Breast epithelium (tissue), 4 donors: ENCODE measurements at regions not wholly inside any gene's neighbourhood (a gene's known extent, or its start where the extent isn't known, plus 50 kb on each side); places are given as distances from the start of the nearest gene placed in this dataset.
A peak's percentile ranks its signal among the peaks of the same experiment; 100 is the strongest.

Experiments
- DNase-seq, 2 donors: peaks; one replicate each; pipeline ENCODE4 v3.0.0-alpha.2; 2019; ENCODE audit warnings: low spot score in 2 of 2
- H3K27ac ChIP-seq, 2 donors: fragments of 200-600 bp; sonication (generic) in 1 of 2; one replicate each; pipeline ENCODE4 v1.5.1; 2016 to 2019; ENCODE audit warnings: mild to moderate bottlenecking in 1 of 2
- H3K27me3 ChIP-seq, 2 donors: fragments of 200-600 bp; sonication (generic) in 1 of 2; one replicate each; pipeline versions ENCODE4 v1.5.1 to v1.6.0; 2017 to 2019; ENCODE audit warnings: control low read depth in 1 of 2, mild to moderate bottlenecking in 1 of 2
- H3K36me3 ChIP-seq: fragments of 200-600 bp; one replicate; pipeline ENCODE4 v1.5.1; 2019
- H3K4me1 ChIP-seq, 2 donors: fragments of 200-600 bp; sonication (generic); one replicate each; pipeline ENCODE4 v1.5.1; 2016 to 2019; ENCODE audit warnings: control low read depth in 1 of 2
- H3K4me3 ChIP-seq, 3 donors: fragments of 200-600 bp; sonication (generic); 1 replicate in 2 of 3; 2 replicates in 1 of 3; pipeline ENCODE4 v1.5.1; 2016 to 2019; ENCODE audit warnings: mild to moderate bottlenecking in 3 of 3, moderate library complexity in 2 of 3
- H3K9me3 ChIP-seq, 2 donors: fragments of 200-600 bp; sonication (generic) in 1 of 2; one replicate each; pipeline ENCODE4 v1.5.1; 2016 to 2019; ENCODE audit warnings: control low read depth in 1 of 2
- CTCF ChIP-seq, 3 donors: fragments of 450-650 bp; IDR thresholded peaks; one replicate each; pipeline ENCODE4 v1.5.1; 2016 to 2017; ENCODE audit warnings: antibody characterized with exemption in 3 of 3, mild to moderate bottlenecking in 3 of 3, moderate library complexity in 3 of 3
- POLR2A ChIP-seq: fragments of 450-650 bp; IDR thresholded peaks from one replicate; pipeline ENCODE4 v1.6.1; 2016; ENCODE audit warnings: antibody characterized with exemption, mild to moderate bottlenecking, moderate library complexity
- POLR2AphosphoS5 ChIP-seq, 3 donors: sonication (generic); formaldehyde crosslinking; IDR thresholded peaks; one replicate each; pipeline ENCODE4 v1.6.1; 2017; ENCODE audit warnings: antibody characterized with exemption in 3 of 3
- intact Hi-C: fragments of 100-400 bp; cut with DNase I; formaldehyde crosslinking; loops from one replicate; pipeline ENCODE4 v1.15.1; 2023; ENCODE audit warnings: low total_unique reads

DNA sequence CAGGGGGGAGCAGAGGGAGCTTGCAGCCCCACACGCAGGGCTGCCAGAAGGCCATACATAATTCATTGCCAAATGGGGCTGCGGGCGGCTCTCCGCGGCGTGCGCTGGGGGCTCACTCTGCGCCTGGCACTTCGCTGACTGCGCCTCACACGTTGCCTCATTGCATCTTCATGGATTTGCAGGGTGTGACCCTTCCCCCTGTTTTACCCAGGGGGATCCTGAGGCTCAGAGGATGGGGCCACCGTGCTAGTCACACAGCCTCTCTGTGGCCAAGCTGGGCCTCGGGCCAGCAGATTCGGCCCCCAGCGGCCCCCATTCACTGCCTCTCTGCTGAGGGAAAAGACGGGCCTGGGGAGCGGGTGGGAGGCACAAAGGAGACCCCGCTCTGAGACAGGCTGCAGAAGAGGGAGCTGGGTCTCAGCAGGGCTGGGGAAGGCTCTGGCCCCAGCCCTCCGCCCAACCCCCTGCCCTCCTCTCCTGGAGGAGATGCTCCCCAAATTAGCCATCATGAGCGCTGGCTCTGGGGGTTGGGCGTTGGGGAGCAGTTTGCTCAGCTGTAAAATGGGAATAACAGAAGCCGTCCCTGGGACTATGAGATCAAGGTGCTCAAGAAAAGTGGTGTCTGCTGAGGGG is 115.5 kb downstream of the C9orf50 start:
- Histone ChIP-seq H3K4me1 (peaks cover 0 to 4% of the 10 kb centered on the region in 2 donors), H3K27ac (no peak overlapping the region), H3K27me3 (no peaks in the 10 kb centered on the region), H3K36me3 (no peaks in the 10 kb centered on the region), H3K4me3 (no peak overlapping the region), H3K9me3 (no peaks in the 10 kb centered on the region)
- intact Hi-C loops = no loop called here
- TF ChIP-seq POLR2A (no peak), POLR2AphosphoS5 (IDR thresholded peaks at IDR 0.05) (no peak), CTCF (IDR thresholded peaks at IDR 0.05) (no peak)
- DNase-seq = no peak

DNA sequence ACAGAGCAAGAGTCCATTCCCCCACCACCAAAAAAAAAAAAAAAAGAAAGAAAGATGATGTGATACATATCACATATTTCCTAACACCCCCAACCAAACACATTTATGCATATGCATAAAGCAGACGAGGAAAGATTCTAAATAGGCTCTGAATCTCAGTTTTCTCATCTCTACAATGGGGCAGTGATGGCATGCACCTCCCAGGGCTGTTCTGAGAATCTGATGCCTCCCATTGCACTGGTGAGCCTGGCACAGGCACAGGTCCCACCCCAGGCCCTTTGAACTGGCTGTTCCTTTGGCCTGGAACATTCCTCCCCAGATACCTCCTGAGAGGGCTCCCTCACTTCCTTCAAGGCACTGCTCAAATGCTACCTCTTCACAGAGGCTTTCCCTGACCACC is 116.5 kb downstream of the C9orf50 start:
- TF ChIP-seq POLR2A (no peak), POLR2AphosphoS5 (IDR thresholded peaks at IDR 0.05) (no peak), CTCF (IDR thresholded peaks at IDR 0.05) (no peak)
- H3K4me1 ChIP-seq = peaks cover 0 to 11% of the 10 kb centered on the region in 2 donors
- no peaks in the 10 kb centered on the region for H3K27me3 ChIP-seq
- DNase-seq = no peak
- H3K36me3 ChIP-seq = no peaks in the 10 kb centered on the region
- intact Hi-C loops = no loop called here
- H3K27ac ChIP-seq = no peak overlapping the region
- no peaks in the 10 kb centered on the region for H3K9me3 ChIP-seq
- no peak overlapping the region for H3K4me3 ChIP-seq

DNA sequence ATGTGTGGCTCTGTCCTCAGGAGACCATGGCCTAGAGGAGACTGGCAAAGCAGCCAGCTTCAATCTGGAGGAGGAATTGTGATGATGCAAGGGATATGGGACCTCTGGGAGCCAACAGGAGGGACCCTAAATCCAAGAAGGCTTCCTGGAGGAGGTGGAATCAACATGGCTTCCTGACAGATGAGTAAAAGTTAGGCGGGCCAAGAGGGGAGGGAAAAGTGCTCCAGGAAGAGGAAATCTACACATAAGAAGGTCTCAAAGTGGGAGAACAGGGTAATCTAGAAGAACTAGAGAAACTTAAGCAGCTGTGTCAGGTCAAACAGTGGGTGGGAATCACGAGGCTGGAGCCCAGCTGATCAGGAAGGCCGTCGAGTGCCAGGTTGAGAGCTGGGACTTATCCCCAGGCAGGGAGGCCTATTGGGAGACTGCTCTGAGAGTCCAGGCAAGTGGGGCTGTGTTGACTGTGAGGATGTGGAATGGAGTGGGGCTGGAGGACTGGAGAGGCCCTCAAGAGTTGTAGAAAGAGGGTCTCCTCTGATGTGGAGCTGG is 119.1 kb downstream of the C9orf50 start:
- Histone ChIP-seq H3K27me3 (no peaks in the 10 kb centered on the region), H3K4me3 (no peak overlapping the region), H3K27ac (peak overlapping the region; percentile 20 to 57), H3K4me1 (peaks cover 12 to 18% of the 10 kb centered on the region in 2 donors), H3K36me3 (no peaks in the 10 kb centered on the region), H3K9me3 (no peaks in the 10 kb centered on the region)
- DNase-seq = no peak
- intact Hi-C loops = no loop called here
- no peak for TF ChIP-seq CTCF (IDR thresholded peaks at IDR 0.05)
- TF ChIP-seq POLR2AphosphoS5 (IDR thresholded peaks at IDR 0.05) = no peak
- no peak for TF ChIP-seq POLR2A

DNA sequence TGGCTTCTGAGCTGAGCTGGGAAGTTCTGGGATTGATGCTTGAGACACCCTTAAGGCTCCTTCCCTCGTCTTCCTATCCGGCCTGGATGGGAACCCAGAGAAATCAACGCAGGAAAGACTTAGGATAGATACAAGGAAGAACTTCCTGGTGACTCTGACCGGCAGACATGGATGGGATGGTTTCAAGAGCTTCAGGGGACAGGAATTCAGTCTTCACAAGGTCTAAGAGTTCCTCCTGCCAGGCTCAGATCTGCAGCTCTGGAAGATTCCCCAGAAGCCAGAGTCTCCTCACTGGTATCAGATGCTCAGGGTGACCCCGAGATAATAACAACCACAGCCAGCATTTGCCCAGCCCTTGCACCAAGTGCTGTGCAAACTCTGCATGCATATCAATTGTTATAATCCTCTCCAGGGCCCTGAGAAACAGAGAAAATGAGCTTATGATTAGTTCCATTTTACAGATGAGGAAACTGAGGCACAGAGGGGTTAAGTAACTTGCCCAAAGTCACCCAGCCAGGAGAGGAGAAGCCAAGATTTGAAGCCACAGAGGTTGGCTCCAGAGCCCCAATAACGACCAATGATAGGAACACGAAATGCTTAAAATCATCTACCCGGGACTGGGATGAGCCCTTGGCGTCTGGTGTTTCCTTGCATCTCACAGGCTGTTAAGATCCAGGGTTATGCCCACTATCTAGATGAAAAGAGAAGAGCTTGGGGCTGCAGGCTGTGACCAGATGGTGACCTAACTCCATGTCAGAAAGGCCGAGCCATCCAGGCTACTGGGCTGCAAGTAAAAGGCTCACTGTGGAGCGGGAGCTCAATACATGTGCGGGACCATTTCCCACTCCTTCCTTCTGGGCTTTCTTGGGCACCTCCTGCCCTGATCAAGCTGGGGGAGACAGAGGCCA is 119.8 kb downstream of the C9orf50 start:
- peaks cover 12 to 18% of the 10 kb centered on the region in 2 donors for H3K4me1 ChIP-seq
- no peaks in the 10 kb centered on the region for H3K27me3 ChIP-seq
- peak overlapping the region; percentile 100 for H3K27ac ChIP-seq
- intact Hi-C loops = no loop called here
- no peaks in the 10 kb centered on the region for H3K9me3 ChIP-seq
- no peak for DNase-seq
- H3K4me3 ChIP-seq = no peak overlapping the region
- no peaks in the 10 kb centered on the region for H3K36me3 ChIP-seq
- TF ChIP-seq POLR2AphosphoS5 (IDR thresholded peaks at IDR 0.05) (no peak), POLR2A (no peak), CTCF (IDR thresholded peaks at IDR 0.05) (no peak)
